ENCODE measurements at regions not wholly inside any gene's neighbourhood (a gene's known extent, or its start where the extent isn't known, plus 50 kb on each side); places are given as distances from the start of the nearest gene placed in this dataset.

DNA sequence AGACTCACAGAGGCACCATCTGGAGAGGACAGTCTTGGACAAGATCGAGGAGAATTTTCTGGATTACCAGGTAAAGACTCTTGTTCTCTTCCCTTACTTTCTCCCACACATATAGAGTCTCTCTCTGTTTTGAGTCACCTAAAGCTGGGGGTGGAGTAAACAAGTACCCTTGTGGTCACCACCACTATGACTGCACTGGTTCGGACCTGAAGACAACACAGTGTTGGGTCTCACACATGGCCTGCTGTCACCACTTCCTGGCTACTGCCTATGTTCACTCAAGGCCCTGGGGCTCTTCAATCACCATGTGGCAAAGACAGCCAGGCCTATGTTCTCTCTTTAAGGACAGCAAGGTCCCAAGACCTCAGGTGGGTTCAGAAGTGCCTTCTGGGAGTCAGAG is 253.3 kb upstream of the VRK2 start:
- TF ChIP-seq POLR2A (IDR thresholded peaks at IDR 0.05; ENCODE audit: low read length) = no peak
- TF ChIP-seq GATA1 (IDR thresholded peaks at IDR 0.05; ENCODE audit: low read depth, low read length) = no peak

Measured in erythroblast (primary cell).